Prostate gland (tissue), 2 donors: ENCODE measurements at regions not wholly inside any gene's neighbourhood (a gene's known extent, or its start where the extent isn't known, plus 50 kb on each side); places are given as distances from the start of the nearest gene placed in this dataset.

Experiments
- POLR2A ChIP-seq: fragments of 450-650 bp; IDR thresholded peaks from one replicate; pipeline ENCODE4 v1.6.1; 2016; ENCODE audit warnings: antibody characterized with exemption, mild to moderate bottlenecking
- TF ChIP-seq, protein P1 (sequence below), 4 experiments: fragments of 200-600 bp in 2 of 4; fragments of 450-650 bp in 2 of 4; sonication (generic) in 2 of 4; IDR thresholded peaks; 1 replicate in 3 of 4; 2 replicates in 1 of 4; pipeline ENCODE4 v1.5.1; 2016 to 2019; ENCODE audit warnings: antibody characterized with exemption in 4 of 4, mild to moderate bottlenecking in 2 of 4, moderate library complexity in 2 of 4

DNA sequence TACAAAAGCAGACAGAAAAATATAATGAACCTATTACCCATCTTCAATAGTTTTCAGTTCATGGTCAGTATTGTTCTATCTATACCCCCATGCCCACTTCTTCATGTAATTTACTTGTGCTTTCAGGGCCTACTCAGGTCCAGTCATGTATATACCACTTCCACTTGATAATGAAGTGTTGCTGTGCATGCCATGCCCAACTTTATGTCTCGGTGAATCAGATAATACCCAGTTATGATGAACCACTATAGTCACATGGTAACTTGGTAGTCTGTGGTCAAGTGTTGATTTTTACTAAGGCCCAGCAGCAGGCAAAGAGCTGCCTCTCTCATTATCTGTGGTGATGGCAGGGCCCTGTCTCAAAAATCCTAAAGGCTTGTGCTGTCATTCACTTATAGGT lies 70.7 kb upstream of the IL33 start:
- TF ChIP-seq POLR2A, result no peak
- TF ChIP-seq, protein P1, sequence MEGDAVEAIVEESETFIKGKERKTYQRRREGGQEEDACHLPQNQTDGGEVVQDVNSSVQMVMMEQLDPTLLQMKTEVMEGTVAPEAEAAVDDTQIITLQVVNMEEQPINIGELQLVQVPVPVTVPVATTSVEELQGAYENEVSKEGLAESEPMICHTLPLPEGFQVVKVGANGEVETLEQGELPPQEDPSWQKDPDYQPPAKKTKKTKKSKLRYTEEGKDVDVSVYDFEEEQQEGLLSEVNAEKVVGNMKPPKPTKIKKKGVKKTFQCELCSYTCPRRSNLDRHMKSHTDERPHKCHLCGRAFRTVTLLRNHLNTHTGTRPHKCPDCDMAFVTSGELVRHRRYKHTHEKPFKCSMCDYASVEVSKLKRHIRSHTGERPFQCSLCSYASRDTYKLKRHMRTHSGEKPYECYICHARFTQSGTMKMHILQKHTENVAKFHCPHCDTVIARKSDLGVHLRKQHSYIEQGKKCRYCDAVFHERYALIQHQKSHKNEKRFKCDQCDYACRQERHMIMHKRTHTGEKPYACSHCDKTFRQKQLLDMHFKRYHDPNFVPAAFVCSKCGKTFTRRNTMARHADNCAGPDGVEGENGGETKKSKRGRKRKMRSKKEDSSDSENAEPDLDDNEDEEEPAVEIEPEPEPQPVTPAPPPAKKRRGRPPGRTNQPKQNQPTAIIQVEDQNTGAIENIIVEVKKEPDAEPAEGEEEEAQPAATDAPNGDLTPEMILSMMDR (IDR thresholded peaks at IDR 0.05), result no peak
